HEK293 (cell line): ENCODE measurements at regions not wholly inside any gene's neighbourhood (a gene's known extent, or its start where the extent isn't known, plus 50 kb on each side); places are given as distances from the start of the nearest gene placed in this dataset.

Experiments
- CTCF ChIA-PET: fragments of 350-600 bp; formaldehyde crosslinking; extraction: SDS; loops from one replicate; lab custom pipeline; 2021; ENCODE audit warnings: antibody characterized with exemption; lab: Yijun Ruan, JAX
- POLR2A ChIA-PET: fragments of 300-600 bp; formaldehyde crosslinking; extraction: SDS; loops from one replicate; lab custom pipeline; 2020; ENCODE audit warnings: antibody characterized with exemption, inconsistent platforms; lab: Yijun Ruan, JAX
- H3K27ac ChIP-seq: fragments of 200-500 bp; sonication (Bioruptor generic); 2 replicates; pipeline ENCODE4 v1.5.1; 2014; ENCODE audit warnings: low read depth, low read length, control low read depth, inconsistent platforms; ENCODE audit errors: extremely low read depth
- H3K36me3 ChIP-seq, 2 experiments: fragments of 200-500 bp in 1 of 2; sonication (Bioruptor generic) in 1 of 2; 1 replicate in 1 of 2; 2 replicates in 1 of 2; pipeline ENCODE4 v1.5.1; 2014 to 2017; ENCODE audit warnings: inconsistent platforms in 2 of 2, low read length in 2 of 2; ENCODE audit not compliant: control insufficient read depth in 2 of 2, insufficient read depth in 1 of 2
- H3K4me1 ChIP-seq: fragments of 200-500 bp; sonication (Bioruptor generic); 2 replicates; pipeline ENCODE4 v1.5.1; 2014; ENCODE audit warnings: mild to moderate bottlenecking, low read length, inconsistent platforms; ENCODE audit not compliant: control insufficient read depth, insufficient read depth
- H3K4me3 ChIP-seq: 2 replicates; pipeline ENCODE4 v1.5.1; 2011; ENCODE audit warnings: low read depth, mild to moderate bottlenecking, control low read depth, low read length, moderate library complexity
- H3K9me3 ChIP-seq: fragments of 200-500 bp; sonication (Bioruptor generic); 2 replicates; pipeline ENCODE4 v1.5.1; 2014; ENCODE audit warnings: low read depth, low read length, inconsistent platforms; ENCODE audit not compliant: control insufficient read depth, insufficient read depth
- BCL11A ChIP-seq: fragments of 450-650 bp; formaldehyde crosslinking; IDR thresholded peaks from 2 replicates; pipeline ENCODE4 v1.5.1; 2016; ENCODE audit warnings: low read depth, missing biosample characterization, missing genetic modification characterization
- IKZF3 ChIP-seq: fragments of 450-650 bp; IDR thresholded peaks from 2 replicates; pipeline ENCODE4 v1.5.0; 2018; ENCODE audit warnings: missing biosample characterization, mild to moderate bottlenecking, missing genetic modification characterization, moderate library complexity
- INSM2 ChIP-seq: fragments of 450-650 bp; formaldehyde crosslinking; IDR thresholded peaks from 2 replicates; pipeline ENCODE4 v1.5.1; 2016; ENCODE audit warnings: missing biosample characterization, missing genetic modification characterization
- SP7 ChIP-seq: fragments of 450-650 bp; formaldehyde crosslinking; IDR thresholded peaks from 2 replicates; pipeline ENCODE4 v1.5.1; 2016; ENCODE audit warnings: missing biosample characterization, missing genetic modification characterization
- ZBTB6 ChIP-seq: fragments of 450-650 bp; formaldehyde crosslinking; IDR thresholded peaks from 2 replicates; pipeline ENCODE4 v1.5.1; 2017; ENCODE audit warnings: missing biosample characterization, missing genetic modification characterization
- ZNF121 ChIP-seq: fragments of 450-650 bp; formaldehyde crosslinking; IDR thresholded peaks from 2 replicates; pipeline ENCODE4 v1.5.1; 2016; ENCODE audit warnings: missing biosample characterization, missing genetic modification characterization
- ZNF184 ChIP-seq: fragments of 450-650 bp; IDR thresholded peaks from 2 replicates; pipeline ENCODE4 v1.5.1; 2018; ENCODE audit warnings: missing biosample characterization, mild to moderate bottlenecking, missing genetic modification characterization
- ZNF223 ChIP-seq: fragments of 450-650 bp; formaldehyde crosslinking; IDR thresholded peaks from 2 replicates; pipeline ENCODE4 v1.5.1; 2016; ENCODE audit warnings: missing biosample characterization, missing genetic modification characterization
- ZNF24 ChIP-seq: fragments of 450-650 bp; formaldehyde crosslinking; IDR thresholded peaks from 2 replicates; pipeline ENCODE4 v1.5.1; 2016; ENCODE audit warnings: missing biosample characterization, missing genetic modification characterization
- ZNF394 ChIP-seq: fragments of 450-650 bp; formaldehyde crosslinking; IDR thresholded peaks from 2 replicates; pipeline ENCODE4 v1.5.1; 2016; ENCODE audit warnings: missing biosample characterization, missing genetic modification characterization, mild to moderate bottlenecking, moderate library complexity, borderline replicate concordance
- ZNF416 ChIP-seq: fragments of 450-650 bp; formaldehyde crosslinking; IDR thresholded peaks from 2 replicates; pipeline ENCODE4 v1.5.1; 2016; ENCODE audit warnings: missing biosample characterization, missing genetic modification characterization
- ZNF48 ChIP-seq: fragments of 450-650 bp; formaldehyde crosslinking; IDR thresholded peaks from 2 replicates; pipeline ENCODE4 v1.5.1; 2016; ENCODE audit warnings: missing biosample characterization, missing genetic modification characterization
- ZNF488 ChIP-seq: fragments of 450-650 bp; formaldehyde crosslinking; IDR thresholded peaks from 2 replicates; pipeline ENCODE4 v1.5.1; 2016; ENCODE audit warnings: missing biosample characterization, missing genetic modification characterization
- ZNF510 ChIP-seq: fragments of 450-650 bp; formaldehyde crosslinking; IDR thresholded peaks from 2 replicates; pipeline ENCODE4 v1.5.1; 2018; ENCODE audit warnings: mild to moderate bottlenecking, missing genetic modification characterization, missing biosample characterization; ENCODE audit not compliant: insufficient replicate concordance
- ZNF621 ChIP-seq: fragments of 450-650 bp; formaldehyde crosslinking; IDR thresholded peaks from 2 replicates; pipeline ENCODE4 v1.5.1; 2017; ENCODE audit warnings: missing biosample characterization, missing genetic modification characterization
- ZNF624 ChIP-seq: fragments of 450-650 bp; formaldehyde crosslinking; IDR thresholded peaks from 2 replicates; pipeline ENCODE4 v1.5.1; 2017; ENCODE audit warnings: missing biosample characterization, missing genetic modification characterization
- ZNF626 ChIP-seq: fragments of 450-650 bp; sonication (Bioruptor Pico); formaldehyde crosslinking; IDR thresholded peaks from 2 replicates; pipeline ENCODE4 v1.5.1; 2018; ENCODE audit warnings: missing biosample characterization, missing genetic modification characterization, inconsistent platforms
- ZNF639 ChIP-seq: fragments of 450-650 bp; formaldehyde crosslinking; IDR thresholded peaks from 2 replicates; pipeline ENCODE4 v1.5.1; 2016; ENCODE audit warnings: missing biosample characterization, missing genetic modification characterization
- ZNF677 ChIP-seq: fragments of 450-650 bp; IDR thresholded peaks from 2 replicates; pipeline ENCODE4 v1.5.0; 2018; ENCODE audit warnings: missing biosample characterization, mild to moderate bottlenecking, missing genetic modification characterization, moderate library complexity
- ZSCAN18 ChIP-seq: fragments of 450-650 bp; formaldehyde crosslinking; IDR thresholded peaks from 2 replicates; pipeline ENCODE4 v1.5.1; 2016; ENCODE audit warnings: missing biosample characterization, missing genetic modification characterization

- no peaks in the 10 kb centered on the region for H3K36me3 ChIP-seq
- H3K9me3 ChIP-seq: no peaks in the 10 kb centered on the region
- TF ChIP-seq ZNF624 (tag by site-specific recombination): no peak
- no peak for TF ChIP-seq ZNF223
- TF ChIP-seq ZNF24 (tag by site-specific recombination): no peak
- TF ChIP-seq ZNF184 (tag by site-specific recombination): no peak
- no peak for TF ChIP-seq ZNF488 (tag by site-specific recombination)
- no peak for TF ChIP-seq ZNF121 (tag by site-specific recombination)
- no peak for TF ChIP-seq ZNF621 (tag by site-specific recombination)
- TF ChIP-seq ZNF677 (tag by site-specific recombination): no peak
- TF ChIP-seq ZNF626 (tag by site-specific recombination): no peak
- TF ChIP-seq IKZF3 (tag by site-specific recombination): no peak
- TF ChIP-seq ZSCAN18 (tag by site-specific recombination): no peak
- TF ChIP-seq ZNF639: no peak
- TF ChIP-seq ZBTB6: no peak
- no peak for TF ChIP-seq ZNF48 (tag by site-specific recombination)
- no peak for TF ChIP-seq SP7 (tag by site-specific recombination)
- no peak for TF ChIP-seq INSM2 (tag by site-specific recombination)
- no peak for TF ChIP-seq ZNF394 (tag by site-specific recombination)
- no peak for TF ChIP-seq ZNF510
- no peak for TF ChIP-seq ZNF416 (tag by site-specific recombination)
- no peak for TF ChIP-seq BCL11A (tag by site-specific recombination)
- TF ChIP-seq, all 188 proteins: peak for 0
- Histone ChIP-seq H3K27ac (no peak overlapping the region), H3K4me1 (peaks cover 8% of the 10 kb centered on the region; the same call in 1 of the 2 replicates), H3K4me3 (no peak overlapping the region)
- POLR2A ChIA-PET: no interaction called here
- CTCF ChIA-PET: interaction anchor here (0.6 to 1.4 kb wide), 2 partner anchors 165 to 698 kb away, joined by 3 read pairs; no protein-coding TSS in a partner anchor
Measured at GRCh38 chr16:79768276-79768970, 167.9 kb upstream of the MAF start.
